ENCODE measurements at regions not wholly inside any gene's neighbourhood (a gene's known extent, or its start where the extent isn't known, plus 50 kb on each side); places are given as distances from the start of the nearest gene placed in this dataset.
"Not testable (repeated sequence)": the region's sequence is repeated elsewhere in the genome, so short reads cannot be mapped to it uniquely, and the experiment has no call there.

DNA sequence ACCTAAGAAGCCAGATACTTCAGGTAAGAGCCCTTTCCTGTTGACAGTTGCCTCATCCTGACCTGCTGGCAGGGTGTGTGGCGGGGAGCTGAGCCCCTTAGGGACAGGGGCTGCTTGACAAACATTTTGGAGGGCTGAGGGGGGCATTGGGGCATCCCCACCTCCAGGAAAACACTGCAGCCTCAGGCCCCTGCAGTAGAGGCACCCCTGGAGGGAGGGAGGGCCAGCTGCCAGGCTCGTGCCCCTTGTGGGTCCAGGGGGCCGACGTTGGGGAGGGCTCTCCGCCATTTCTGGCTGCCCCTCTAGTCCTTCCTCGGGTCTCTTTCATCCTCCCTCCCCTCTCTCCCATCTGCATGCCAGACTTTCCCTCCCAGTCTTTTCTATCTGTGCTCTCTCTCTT, 177.3 kb downstream of the RPS24 start:
- no peak for DNase-seq (ENCODE audit: low spot score)

DNA sequence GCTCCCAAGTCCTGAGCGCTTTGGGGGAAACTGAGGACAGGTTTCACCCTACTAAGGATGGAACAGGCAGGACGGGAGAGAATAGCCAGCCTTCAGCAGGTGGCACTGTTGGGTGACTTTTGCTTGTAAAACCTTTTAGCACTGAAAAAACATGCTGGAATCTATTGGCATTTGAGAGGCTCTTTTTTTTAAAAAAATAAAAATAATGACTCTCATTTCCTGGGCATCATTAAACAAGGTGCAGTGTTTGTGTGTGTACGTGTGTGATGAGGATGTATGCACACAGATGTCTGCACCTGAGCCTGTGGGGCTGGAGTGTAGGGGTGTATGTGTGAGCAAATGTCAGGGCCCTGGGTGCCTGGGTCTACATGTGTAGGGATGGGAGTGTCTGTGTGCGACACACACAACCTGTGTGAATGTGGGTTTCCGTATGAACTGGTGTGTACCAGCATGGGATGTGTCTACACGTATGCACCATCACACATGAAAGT, 177.9 kb downstream of the RPS24 start:
- no peak for DNase-seq (ENCODE audit: low spot score)

DNA sequence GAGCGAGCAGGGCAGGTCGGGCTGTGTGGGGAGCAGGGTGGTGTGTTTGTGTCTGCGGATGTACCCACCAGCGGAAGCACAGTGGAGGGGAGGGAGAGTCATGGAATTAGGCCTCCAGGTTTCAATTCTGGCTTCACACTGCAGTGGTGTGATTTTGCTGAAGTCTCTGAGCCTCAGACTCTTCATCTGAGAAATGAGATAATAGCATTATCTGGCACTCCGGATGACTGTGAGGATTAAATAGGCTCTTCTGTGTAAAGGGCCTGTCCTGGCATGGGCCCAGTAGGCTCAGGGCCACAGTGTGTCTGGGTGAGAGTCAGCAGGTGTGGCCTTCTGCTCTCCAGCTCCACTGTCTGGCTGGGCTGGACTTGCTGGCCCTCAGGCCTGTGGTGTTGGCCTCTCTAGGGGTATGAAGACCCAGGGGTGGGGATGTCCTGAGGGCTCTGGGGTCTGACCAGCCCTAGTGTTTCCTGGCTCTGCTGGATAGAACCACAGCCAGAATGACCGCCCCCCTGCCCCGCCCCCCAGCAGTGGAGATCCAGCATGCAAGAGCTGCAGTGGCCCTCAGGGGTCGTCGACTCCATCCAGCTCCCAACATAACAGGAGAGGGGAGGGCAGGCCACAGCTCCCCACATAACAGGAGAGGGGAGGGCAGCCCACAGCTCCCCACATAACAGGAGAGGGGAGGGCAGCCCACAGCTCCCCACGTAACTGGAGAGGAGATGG, 178.6 kb downstream of the RPS24 start:
- no peak for DNase-seq (ENCODE audit: low spot score)

DNA sequence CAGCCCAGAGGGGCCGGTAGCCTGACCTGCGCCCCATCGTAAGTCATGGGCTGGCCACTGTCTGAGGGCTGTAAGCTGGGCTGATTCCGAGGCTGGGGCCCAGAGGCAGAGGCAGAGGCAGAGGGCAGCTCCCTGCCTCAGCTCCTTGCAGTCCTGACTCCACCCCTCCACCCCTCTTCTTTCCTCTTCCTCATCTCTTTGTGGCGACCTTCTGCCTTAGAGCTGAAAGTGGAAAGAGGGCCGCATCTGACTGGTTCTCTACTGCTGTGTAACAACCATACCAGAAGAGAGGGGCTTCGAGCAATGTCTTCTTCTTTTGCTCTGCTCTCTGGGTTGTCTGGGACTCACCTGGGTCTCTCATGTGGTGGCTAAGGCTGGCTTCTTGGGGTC, 179.1 kb downstream of the RPS24 start:
- no peak for DNase-seq (ENCODE audit: low spot score)

DNA sequence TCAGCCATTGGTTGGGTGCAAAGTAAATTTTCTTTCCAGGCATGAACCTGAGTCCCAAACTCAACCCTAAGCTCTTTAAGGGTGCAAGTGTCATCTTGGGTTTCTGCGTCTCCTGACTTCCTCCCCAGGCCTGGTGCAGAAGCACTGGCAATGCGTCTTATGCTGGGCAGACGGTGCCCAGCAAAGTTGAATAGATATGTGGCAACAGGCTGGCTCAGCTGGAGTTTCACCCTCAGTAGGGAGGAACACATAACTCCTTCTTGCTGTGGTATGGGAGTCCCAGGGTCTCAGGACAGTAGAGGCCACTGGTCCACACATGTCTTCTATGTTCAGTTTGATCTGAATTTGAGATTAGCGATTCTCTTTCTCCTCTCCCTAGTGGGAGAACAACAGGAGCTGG, 181.3 kb downstream of the RPS24 start:
- DNase-seq (ENCODE audit: low spot score), result no peak

DNA sequence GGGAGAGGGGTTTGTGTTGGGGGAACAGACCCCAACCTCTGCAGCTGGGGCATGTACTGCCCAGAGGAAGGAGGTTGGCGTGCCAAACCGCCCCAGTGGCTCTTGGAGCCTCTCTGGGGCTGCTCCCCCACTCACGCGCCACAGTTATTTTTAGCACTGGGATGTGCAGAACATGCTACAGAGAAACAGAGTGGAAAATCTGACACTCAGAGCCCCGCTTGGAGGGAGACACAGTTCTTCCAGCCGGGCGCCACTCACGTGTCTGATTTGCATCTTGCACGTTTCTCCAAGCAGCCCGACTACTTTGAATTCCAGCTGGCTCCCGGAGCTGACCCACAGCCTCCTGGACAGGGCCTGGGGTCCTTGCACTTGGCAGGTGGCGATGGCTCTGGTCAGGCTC, 182.0 kb downstream of the RPS24 start:
- peak; percentile 87 for DNase-seq (ENCODE audit: low spot score)

DNA sequence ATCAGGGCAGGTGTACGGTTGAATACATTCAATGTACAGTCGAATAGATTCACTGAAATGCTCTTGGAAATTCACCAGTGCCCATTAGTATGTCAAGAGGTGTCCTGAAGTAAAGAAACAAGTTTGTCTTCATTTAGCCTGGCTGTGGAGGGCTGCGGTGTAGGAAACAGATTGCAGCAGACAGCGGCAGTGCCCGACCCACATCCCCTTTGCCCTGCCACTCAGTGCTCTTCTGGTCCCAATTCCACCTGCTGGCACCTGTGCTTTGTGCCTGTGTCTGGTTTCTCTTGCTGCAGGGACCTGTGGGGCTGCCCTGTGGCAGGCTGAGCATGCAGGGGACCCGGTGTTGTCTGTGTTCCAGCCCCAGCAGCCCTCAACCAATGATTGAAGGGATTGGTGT, 183.7 kb downstream of the RPS24 start:
- DNase-seq (ENCODE audit: low spot score), result no peak

DNA sequence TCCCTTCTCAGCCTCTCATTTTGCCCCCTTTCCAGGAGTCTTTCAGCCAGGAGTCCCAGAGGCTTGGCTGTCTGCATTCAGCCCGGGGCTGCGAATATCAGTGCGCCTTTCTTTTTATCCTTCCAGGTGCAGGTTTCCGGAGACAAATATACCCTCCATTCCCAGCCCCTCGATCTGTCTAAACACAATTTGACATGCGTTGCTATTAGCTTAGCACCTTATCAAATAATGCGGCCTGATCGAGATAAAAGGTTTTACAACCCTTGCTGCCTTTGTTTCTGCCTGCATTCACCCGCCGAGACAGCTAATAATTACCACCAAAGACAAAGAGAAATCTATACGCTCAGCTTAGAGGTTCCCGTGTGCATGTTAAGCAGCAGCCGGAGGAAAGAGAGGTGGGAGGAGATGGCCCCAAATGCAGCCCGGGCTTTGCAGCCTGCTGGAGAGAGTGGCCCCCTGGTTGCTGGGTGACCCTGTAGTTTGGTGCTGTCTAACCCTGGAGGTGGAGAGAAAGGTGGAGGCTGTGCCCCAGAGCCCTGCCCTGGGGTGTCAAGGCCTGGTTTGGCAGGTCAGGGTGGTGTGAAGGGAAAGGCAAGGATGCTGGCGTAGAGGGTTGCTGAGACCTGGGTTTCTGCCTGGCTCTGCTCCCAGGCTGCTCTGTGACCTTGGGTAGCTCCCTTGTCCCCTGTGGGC, 185.3 kb downstream of the RPS24 start:
- DNase-seq (ENCODE audit: low spot score), result no peak

DNA sequence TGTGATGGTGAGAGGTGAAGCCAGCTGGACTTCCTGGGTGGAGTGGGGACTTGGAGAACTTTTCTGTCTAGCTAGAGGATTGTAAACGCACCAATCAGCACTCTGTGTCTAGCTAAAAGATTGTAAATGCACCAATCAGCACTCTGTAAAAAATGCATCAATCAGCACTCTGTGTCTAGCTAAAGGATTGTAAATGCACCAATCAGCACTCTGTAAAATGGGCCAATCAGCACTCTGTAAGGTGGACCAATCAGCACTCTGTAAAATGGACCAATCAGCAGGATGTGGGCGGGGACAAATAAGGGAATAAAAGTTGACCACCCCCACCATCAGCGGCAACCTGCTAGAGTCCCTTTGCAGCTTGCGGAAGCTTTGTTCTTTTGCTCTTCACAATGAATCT, 185.9 kb downstream of the RPS24 start:
- DNase-seq (ENCODE audit: low spot score), result not testable (repeated sequence)

DNA sequence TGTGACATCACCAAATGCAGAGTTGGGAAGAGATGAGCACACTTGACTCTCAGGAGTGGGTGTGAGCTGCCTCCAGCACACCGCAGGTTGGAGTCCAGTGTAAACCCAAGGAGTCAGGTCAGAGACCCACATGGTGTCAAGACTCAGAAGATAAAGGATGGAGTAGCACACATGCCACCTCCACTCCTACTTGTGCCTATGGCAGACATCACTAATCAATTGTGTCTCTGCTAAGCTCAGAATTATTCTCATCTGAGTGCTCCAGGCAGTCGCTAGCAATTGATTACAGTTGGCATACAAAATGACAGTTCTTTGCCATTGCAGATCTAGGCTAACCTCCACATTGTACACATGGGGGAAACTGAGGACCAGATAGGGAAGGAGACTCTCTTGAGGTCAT, 187.1 kb downstream of the RPS24 start:
- DNase-seq (ENCODE audit: low spot score), result no peak

DNA sequence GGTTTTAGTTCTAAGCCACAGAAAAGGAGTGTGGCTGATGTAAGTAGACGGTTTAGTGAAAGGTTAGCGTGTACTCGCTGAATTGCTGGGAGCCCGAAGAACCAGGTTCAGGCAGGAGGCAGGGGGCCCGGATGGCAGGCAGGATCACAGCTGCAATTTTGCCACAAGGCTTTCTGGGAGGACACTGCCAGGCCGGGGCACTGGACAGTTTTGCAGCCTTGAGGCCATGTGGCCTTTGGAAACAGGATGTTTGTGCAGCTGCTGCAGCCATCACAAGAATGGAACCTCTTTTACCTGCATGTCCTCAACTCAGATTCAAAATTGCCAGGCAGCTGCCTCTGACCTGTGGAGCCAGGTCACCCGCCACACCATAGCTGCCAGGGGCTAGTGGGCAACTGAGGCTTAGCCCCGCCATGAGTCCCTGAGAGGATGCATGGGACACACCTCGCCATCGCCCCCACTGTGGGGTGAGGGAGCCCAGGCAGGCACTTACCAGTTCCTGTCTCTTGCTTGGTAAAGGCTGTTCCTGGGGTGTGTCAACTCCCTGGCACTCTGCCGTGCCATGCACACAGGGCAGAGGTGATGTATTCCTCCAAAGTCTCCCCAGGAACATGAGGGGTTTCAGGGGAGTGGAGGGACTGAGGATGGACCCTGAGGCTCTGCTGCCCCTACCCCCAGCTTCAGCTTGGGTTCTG, 188.6 kb downstream of the RPS24 start:
- DNase-seq (ENCODE audit: low spot score), result no peak

DNA sequence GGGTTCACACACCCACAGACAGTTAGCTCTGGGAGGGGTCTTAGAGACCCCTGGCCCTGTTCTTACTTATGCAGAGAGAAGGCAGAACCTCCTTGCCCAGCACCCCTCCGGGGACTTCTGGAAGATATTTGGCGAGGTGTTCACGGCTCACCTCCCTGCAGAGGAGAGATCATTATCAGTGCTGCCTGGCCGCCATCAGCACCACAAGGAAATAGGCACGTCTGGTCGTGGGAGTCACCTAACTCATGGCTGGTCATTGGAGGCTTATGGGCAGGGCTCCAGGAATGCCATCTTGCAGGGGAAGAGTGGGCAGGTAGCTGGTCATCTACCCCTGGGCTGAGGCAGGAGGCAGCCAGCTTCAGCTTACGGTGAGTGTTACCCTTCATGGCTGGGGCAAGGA, 189.4 kb downstream of the RPS24 start:
- DNase-seq (ENCODE audit: low spot score), result no peak

DNA sequence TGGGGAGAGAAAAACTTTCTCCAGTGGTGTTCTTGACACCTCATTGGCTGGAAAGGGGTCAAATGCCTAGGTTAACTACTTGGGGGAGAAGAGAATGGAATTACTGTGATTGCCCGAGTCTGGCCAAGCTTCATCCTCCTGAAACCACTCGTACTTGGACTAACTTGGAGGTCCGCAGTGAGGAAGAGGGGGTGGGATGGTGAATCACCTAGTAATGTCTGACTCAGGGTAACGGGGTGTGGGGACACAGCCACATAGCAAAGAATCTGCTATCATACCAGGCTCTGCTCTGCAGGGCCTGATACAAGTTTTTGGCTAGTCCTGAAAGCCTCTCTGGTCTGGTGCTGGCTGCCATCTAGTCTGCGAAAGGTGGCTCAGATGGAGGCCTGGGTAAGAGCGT, 190.9 kb downstream of the RPS24 start:
- no peak for DNase-seq (ENCODE audit: low spot score)

DNA sequence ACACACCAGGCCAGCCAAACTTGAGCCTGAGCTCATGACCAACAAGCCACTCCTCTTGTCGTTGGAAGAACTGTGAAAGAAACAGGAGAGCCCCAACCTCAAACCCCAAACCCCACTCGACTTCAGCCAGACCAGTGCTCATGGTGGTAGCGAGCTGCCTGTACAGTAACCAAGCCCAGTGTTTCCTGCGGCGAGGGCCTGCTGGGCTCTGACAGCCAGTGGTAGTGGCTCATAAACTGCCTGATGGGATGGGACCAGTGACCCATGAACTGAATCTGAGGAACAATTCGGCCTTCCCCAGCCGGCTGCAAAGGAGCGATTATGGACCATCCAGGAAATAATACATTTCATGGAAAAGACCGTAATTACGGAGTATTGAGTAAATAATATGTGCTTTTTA, 191.9 kb downstream of the RPS24 start:
- no peak for DNase-seq (ENCODE audit: low spot score)

DNA sequence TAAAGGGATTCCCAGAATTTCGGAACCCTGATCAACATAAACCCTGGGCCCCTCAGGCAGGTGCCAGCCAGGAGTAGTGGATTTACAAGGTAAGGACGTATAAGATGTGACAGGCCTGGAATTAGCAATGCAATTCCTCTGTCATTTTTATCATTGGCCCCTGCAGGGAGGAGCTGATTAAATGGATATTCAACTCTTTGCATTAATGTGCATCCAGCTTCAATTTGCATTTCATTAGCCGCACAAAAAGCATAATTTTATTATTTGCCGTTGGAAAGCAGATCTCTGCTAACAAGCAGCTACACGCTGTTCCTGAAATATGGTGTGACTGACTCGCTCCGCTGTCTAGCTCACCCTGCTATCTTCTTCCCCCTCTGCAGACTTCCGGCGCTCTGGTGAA, 195.8 kb downstream of the RPS24 start:
- no peak for DNase-seq (ENCODE audit: low spot score)

DNA sequence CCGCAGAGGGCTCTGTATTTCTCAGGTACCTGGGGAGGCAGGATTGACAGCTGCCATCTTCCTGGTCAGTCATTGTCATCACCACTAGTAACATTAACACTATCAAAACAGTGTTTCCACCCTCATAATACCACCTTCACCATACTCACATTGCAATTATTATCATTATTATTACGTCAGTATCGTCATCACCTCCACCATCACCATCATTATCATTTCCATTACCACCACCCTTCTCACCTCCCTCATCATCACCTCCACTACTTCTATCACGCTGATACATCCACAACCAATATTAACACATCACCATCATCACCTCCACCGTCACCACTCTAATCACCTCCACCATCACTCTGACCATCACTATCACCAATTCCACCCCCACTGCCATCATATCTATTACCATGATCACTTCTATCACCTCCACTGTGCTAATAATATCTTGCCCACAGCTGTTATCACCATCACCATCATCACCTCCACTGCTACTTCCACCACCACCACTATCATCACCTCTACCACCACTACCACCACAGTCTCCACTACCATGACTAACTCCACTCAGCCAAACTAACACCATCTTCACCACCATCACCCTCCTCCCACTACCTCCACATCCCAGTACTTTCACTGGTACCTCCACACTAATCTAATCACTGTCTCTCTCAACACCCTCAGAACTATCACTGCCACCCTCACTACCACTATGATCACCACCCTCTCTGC, 196.4 kb downstream of the RPS24 start:
- DNase-seq (ENCODE audit: low spot score), result no peak

DNA sequence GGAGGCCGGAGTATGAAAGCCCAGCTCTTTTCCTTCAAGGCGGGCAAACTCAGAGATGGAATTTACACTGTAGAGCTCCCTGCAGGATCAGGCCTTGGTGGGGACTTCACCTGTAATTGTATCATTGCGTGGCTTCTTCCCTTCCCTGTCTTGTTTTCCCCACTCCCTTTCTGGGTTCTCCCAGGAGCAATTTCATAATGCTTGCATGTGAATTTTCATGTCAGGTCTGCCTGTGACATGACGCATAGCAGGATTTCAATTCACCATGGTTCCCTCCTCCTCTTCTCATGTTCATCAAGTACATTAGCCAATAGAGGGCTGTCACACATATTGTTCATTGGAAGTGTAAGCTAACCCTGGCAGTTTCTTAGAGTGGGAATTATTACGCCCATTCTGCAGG, 197.7 kb downstream of the RPS24 start:
- DNase-seq (ENCODE audit: low spot score), result no peak

DNA sequence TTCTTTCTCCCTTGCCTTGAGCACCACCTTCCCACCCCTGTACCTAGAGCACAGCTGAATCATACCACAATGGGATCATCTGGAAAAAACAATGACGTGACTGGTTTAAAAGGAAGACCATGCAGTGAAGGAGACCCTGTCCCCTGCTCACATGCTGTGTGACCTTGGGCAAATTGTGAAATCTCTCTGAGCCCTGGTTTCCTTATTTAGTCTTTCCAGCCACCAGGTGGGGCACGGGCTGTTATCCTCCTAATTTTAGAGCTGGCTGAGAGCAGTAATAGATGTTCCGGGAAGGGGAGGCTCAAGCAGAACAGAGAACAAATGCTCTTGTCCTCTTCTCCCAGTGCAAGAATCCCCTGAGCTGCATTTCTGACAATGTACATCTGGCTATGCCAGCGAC, 198.3 kb downstream of the RPS24 start:
- no peak for DNase-seq (ENCODE audit: low spot score)

DNA sequence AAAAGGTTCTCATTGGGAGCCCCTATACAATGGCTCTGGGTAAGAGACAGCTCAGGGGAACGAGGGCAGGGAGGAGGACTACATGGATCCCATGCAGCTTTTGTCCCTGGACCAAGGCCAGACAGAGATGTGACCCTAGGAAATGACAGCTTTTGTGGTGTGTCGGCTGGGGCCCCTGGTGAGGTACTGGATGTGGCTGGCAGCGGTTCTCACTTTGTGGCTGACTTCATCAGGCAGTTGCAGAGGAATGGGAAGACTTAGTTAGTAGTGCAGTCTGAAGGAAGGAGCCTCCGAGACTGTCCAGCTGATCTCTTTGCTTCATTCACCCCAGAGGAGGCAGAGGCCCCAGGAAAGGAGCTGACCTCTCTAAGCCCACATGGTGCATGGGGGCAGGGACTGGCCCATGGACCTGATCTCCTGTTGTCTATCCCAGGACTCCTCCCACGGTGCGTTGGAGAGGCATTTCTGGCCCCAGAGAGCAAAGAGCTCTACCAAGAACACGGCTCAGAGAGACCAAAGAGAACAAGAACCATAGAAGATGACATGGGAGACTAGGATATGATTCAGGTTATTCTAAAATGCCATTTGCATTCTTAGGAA, 202.9 kb downstream of the RPS24 start:
- DNase-seq (ENCODE audit: low spot score), result no peak

DNA sequence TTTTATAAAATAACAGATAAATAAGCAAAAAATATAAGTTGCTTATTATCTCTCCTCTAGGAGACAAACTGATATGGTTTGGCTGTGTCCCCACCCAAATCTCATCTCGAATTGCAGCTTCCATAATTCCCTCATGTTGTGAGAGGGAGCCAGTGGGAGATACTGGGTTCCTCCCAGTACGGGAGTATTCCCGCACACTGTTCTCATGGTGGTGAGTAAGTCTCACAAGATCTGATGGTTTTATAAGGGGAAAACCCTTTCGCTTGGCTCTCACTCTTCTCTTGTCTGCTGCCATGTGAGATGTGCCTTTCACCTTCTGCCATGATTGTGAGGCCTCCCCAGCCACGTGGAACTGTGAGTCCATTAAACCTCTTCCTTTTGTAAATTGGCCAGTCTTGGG, 204.3 kb downstream of the RPS24 start:
- DNase-seq (ENCODE audit: low spot score), result not testable (repeated sequence)

DNA sequence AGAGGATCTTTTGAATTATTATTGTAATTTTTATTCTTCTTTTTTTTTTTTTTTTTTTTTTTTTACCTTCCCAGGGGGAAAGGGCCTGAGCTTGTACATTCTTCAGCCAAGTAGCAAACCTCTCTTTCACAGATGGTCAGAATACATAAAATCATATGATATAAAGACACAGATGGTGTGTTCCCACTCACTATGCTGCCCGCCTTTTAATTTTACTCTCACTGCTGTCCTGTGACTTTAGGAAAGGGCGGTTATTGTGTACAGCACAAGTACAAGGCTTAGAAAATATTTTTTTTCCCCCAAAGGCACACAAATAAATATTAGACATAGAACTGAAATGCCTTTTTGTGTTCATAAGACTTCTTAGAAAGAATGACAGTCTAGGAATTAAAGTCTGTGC, 213.6 kb downstream of the RPS24 start:
- DNase-seq (ENCODE audit: low spot score), result no peak

DNA sequence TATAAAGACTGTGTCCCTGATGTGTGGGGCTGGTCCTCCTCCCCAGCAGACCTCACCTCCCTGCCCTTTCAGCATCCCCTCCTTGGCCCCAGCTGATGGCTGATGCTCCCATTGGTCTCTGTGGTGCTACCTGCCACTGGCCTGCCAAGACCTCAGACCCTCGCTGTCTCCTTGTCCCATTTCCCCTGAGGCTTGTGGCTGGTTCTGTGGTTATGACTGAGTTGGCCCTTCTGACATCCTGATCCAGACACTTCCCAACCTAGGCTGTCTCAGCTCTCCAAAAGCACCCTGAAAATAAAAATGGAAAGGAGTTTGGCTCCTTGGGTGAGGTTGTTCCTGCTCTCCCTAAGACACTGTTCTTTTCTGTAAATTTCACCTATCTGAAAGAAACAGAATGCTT, 214.2 kb downstream of the RPS24 start:
- no peak for DNase-seq (ENCODE audit: low spot score)
